ENCODE measurements at regions not wholly inside any gene's neighbourhood (a gene's known extent, or its start where the extent isn't known, plus 50 kb on each side); places are given as distances from the start of the nearest gene placed in this dataset.
"Not testable (repeated sequence)": the region's sequence is repeated elsewhere in the genome, so short reads cannot be mapped to it uniquely, and the experiment has no call there.

DNA sequence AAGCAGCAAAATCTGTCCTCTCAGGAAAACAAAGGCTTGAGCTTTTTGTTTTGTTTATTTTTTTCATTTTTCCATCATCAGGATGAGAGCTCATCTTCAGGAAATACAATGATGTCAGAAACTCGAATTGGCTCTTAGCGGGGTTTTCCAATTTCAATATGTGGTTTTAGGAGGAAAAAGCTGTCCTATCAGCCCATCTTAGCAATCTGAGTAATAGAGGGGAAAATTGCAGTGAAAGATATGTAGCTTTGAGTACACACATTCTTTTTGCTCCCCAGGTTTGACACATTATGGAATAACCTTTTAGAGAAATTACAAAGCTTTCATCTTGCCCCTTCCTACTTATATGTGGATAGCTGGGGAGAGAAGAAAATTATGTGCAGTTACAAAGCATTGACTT is 113.6 kb upstream of the MYO3A start:
- H3K4me3 ChIP-seq (ENCODE audit: control insufficient read depth, low read depth, low read length): no peak overlapping the region
- DNase-seq (ENCODE audit: low read depth): no peak

DNA sequence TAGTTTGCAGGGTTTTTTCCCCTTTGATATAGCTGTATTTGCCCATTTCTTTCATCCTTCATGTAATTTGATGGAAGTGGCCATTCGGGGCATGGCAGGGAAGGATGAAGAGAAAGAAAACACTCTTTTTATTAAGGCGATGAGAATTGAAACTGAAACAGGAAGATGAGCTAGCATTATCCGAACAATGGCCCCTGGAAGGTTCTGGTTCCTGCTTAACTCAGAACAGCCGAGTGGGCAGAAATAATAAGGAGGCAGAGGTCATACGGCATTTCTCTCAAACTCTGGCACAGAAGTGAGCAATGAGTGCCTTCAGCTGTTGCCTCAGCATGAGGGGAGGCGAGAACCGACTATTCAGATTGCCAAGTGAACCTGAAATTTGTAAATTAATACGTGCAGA is 113.2 kb upstream of the MYO3A start:
- no peak overlapping the region for H3K4me3 ChIP-seq (ENCODE audit: control insufficient read depth, low read depth, low read length)
- DNase-seq (ENCODE audit: low read depth): no peak
- TF ChIP-seq, protein P1, sequence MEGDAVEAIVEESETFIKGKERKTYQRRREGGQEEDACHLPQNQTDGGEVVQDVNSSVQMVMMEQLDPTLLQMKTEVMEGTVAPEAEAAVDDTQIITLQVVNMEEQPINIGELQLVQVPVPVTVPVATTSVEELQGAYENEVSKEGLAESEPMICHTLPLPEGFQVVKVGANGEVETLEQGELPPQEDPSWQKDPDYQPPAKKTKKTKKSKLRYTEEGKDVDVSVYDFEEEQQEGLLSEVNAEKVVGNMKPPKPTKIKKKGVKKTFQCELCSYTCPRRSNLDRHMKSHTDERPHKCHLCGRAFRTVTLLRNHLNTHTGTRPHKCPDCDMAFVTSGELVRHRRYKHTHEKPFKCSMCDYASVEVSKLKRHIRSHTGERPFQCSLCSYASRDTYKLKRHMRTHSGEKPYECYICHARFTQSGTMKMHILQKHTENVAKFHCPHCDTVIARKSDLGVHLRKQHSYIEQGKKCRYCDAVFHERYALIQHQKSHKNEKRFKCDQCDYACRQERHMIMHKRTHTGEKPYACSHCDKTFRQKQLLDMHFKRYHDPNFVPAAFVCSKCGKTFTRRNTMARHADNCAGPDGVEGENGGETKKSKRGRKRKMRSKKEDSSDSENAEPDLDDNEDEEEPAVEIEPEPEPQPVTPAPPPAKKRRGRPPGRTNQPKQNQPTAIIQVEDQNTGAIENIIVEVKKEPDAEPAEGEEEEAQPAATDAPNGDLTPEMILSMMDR (conservative IDR thresholded peaks at IDR 0.05; ENCODE audit: control insufficient read depth, insufficient read depth, low read depth, low read length): no peak

More for the DNA sequence above, 113.6 kb upstream of the MYO3A start:
- TF ChIP-seq, protein P1 (conservative IDR thresholded peaks at IDR 0.05; ENCODE audit: control insufficient read depth, insufficient read depth, low read depth, low read length): no peak

DNA sequence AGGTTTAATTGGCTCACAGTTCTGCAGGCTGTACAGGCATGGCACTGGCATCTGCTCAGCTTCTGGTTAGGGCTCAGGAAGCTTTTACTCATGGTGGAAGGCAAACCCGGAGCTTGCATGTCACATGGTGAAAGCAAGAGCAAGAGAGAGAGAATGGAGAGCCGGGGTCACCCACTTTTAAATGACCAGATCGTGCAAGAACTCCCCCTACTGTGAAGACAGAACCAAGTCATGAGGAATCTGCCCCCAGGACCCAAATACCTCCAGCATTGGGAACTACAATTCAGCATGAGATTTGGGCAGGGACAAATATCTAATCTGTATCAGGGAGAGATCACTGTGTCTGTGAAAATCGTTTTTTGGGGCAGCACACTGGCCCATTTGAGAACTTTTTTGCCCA is 110.0 kb upstream of the MYO3A start:
- no peak overlapping the region for H3K4me3 ChIP-seq (ENCODE audit: control insufficient read depth, low read depth, low read length)
- TF ChIP-seq, protein P1 (conservative IDR thresholded peaks at IDR 0.05; ENCODE audit: control insufficient read depth, insufficient read depth, low read depth, low read length): no peak
- DNase-seq (ENCODE audit: low read depth): no peak

DNA sequence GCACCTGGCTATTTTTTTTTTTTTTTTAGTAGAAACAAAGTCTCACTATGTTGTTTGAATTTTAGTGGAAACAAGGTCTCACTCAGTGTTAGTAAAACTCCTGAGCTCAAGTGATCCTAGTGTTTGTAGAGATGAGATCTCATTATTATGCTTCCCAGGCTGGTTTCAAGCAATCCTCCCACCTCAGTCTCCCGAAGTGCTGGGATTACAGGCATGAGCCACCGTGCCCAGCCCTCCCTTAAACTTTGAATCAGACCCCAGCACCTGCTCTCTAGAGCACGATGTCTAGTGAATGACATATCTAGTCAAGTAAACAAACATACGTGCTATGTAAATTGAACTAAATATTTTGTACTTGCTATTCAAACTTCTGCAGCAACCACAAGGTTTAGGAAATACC is 105.6 kb upstream of the MYO3A start:
- DNase-seq (ENCODE audit: low read depth): no peak
- TF ChIP-seq, protein P1 (conservative IDR thresholded peaks at IDR 0.05; ENCODE audit: control insufficient read depth, insufficient read depth, low read depth, low read length): no peak
- H3K4me3 ChIP-seq (ENCODE audit: control insufficient read depth, low read depth, low read length): no peak overlapping the region

DNA sequence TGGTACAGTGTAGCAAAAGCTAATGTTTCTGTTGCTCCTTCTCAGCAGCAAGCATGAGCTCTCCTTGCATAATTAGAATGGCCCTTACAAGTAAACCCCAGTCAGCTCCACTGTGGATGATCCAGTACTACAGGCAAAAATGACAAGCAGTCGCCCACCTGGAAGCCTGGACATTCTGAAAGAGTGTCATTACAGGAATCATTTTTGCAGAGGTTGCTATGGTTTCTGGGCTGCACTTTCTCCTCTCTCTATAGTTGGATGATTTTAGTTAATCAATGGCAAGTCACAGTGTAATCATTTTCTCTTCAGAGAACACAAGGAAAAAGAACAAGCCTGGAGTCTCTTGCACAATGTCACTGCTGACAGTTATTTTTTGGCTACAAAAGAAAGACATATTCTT is 102.9 kb upstream of the MYO3A start:
- no peak for DNase-seq (ENCODE audit: low read depth)
- H3K4me3 ChIP-seq (ENCODE audit: control insufficient read depth, low read depth, low read length): no peak overlapping the region
- TF ChIP-seq, protein P1 (conservative IDR thresholded peaks at IDR 0.05; ENCODE audit: control insufficient read depth, insufficient read depth, low read depth, low read length): no peak

DNA sequence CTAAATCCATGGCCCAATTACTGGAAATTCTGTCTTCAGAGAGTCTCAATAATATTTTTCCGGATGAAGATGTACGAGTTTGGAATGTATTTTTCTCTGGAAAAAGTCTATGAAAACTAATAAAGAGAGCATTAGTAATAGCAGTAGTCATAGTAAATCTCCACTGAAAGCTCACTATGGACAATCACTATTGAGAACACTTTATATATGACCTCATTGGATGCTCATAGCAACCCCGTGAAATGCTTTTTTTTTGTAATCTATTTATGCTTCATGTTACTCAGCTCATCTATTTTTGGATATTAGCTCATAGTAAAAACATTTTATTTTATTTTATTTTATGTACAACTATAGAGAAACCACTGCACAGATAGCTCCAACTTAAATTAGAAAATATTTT is 94.3 kb upstream of the MYO3A start:
- TF ChIP-seq, protein P1 (conservative IDR thresholded peaks at IDR 0.05; ENCODE audit: control insufficient read depth, insufficient read depth, low read depth, low read length): no peak
- H3K4me3 ChIP-seq (ENCODE audit: control insufficient read depth, low read depth, low read length): no peak overlapping the region
- DNase-seq (ENCODE audit: low read depth): no peak

DNA sequence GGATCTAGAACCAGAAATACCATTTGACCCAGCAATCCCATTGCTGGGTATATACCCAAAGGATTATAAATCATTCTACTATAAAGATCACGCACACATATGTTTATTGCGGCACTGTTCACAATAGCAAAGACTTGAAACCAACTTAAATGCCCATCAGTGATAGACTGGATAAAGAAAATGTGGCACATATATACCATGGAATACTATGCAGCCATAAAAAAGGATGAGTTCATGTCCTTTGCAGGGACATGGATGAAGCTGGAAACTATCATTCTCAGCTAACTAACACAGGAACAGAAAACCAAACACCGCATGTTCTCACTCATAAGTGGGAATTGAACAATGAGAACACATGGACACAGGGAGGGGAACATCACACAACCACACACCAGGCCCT is 93.2 kb upstream of the MYO3A start:
- DNase-seq (ENCODE audit: low read depth); H3K4me3 ChIP-seq (ENCODE audit: control insufficient read depth, low read depth, low read length): not testable (repeated sequence)

Data from fibroblast of mammary gland (primary cell).